ENCODE measurements at regions not wholly inside any gene's neighbourhood (a gene's known extent, or its start where the extent isn't known, plus 50 kb on each side); places are given as distances from the start of the nearest gene placed in this dataset.
"Not testable (repeated sequence)": the region's sequence is repeated elsewhere in the genome, so short reads cannot be mapped to it uniquely, and the experiment has no call there.

DNA sequence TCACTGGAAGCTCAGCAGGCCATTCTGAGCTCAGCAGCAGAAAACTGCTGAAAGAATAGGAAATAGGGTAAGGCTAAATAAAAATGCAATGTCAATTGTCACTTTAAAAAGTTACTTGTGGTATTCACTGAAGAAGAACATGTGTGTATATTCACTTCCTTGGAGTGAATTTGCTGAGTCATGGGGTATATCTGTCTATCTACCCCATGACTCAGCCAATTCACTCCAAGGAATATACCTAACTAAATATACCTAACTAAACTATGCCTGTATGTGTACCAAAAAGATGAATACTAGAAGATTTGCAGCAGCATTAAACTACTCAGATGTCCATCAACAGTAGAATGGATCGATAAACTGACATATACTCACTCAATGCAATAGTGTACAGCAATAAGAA is 69.5 kb upstream of the KCNAB1 start:
- no peak for DNase-seq

DNA sequence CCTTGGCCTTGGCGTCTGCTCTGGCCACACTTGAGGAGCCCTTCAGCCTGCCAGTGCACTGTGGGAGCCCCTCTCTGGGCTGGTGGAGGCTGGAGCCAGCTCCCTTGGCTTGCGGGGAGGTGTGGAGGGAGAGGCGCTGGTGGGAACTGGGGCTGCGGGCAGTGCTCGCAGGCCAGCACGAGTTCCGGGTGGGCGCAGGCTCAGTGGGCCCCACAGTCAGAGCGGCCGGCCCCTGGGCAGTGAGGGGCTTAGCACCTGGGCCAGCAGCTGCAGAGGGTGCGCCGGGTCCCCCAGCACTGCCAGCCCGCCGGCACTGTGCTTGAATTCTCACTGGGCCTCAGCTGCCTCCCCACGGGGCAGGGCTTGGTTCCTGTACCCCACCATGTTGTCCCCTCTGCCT is 68.7 kb upstream of the KCNAB1 start:
- no peak for DNase-seq

DNA sequence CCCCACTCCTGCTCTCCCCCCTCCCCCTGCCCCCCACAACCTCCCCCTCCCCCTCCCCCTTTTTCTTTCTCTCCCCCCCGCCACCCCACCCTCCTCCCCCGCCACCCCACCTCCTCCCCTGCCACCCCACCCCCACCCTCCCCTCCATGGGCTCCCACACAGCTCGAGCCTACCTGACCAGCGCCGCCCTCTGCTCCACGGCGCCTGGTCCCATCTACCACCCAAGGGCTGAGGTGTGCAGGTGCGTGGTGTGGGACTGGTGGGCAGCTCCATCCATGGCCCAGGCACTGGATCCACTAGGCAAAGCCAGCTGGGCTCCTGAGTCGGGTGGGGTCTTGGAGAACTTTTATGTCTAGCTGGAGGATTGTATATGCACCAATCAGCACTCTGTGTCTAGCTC is 68.3 kb upstream of the KCNAB1 start:
- DNase-seq = no peak

DNA sequence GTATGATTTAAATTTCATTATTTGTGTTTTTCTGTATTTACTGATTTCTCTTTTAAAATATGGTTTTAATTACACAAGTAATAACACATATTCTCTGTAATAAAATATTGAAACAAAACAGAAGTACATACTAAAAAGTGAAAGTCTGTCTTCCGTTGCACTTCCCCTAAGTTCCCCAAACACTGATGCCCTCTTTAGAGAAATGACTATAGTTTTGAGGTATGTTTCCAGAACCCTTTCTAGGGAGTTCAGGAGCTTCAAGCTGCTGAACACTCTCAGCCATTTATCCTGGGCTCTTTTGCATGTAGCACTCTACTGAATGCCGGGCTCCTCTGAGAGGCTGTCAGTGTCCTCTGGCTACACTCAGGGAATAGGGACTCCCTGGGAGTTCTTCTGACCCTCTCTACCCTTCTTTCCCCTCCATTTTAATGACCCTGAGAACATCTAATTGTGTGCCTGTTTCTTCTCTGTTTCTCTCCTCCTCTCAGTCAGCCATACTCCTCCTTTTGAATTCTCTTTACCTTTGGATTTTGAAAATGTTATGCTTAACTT is 60.4 kb upstream of the KCNAB1 start:
- no peak for DNase-seq

DNA sequence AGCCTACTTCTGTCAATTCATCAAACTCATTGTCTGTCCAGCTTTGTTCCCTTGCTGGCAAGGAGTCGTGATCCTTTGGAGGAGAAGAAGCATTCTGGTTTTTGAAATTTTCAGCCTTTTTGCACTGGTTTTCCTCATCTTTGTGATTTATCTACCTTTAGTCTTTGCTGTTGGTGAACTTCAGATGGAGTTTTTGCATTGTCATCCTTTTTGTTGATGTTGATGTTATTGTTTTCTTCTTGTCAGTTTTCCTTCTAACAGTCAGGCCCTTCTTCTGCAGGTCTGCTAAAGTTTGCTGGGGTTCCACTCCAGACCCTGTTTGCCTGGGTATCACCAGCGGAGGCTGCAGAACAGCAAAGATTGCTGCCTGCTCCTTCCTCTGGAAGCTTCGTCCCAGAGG is 52.2 kb upstream of the KCNAB1 start:
- DNase-seq = not testable (repeated sequence)

GRCh38 chr3:156070028-156070427 is 50.4 kb upstream of the KCNAB1 start:
- DNase-seq = no peak
